Mucosa of stomach (tissue), 1 donor: ENCODE measurements at regions not wholly inside any gene's neighbourhood (a gene's known extent, or its start where the extent isn't known, plus 50 kb on each side); places are given as distances from the start of the nearest gene placed in this dataset.

ENCODE experiments used
- H3K27me3 ChIP-seq: one replicate; pipeline ENCODE4 v1.7.0; 2013; ENCODE audit warnings: mild to moderate bottlenecking, low read length; ENCODE audit not compliant: control insufficient read depth, insufficient read depth
- H3K36me3 ChIP-seq: one replicate; pipeline ENCODE4 v1.7.0; 2013; ENCODE audit warnings: low read length; ENCODE audit not compliant: control insufficient read depth, insufficient read depth
- H3K4me1 ChIP-seq: one replicate; pipeline ENCODE4 v1.7.0; 2013; ENCODE audit warnings: mild to moderate bottlenecking, low read length; ENCODE audit not compliant: control insufficient read depth, insufficient read depth
- H3K4me3 ChIP-seq: one replicate; pipeline ENCODE4 v1.7.0; 2013; ENCODE audit warnings: low read length
- H3K9ac ChIP-seq: one replicate; pipeline ENCODE4 v1.7.0; 2013; ENCODE audit warnings: mild to moderate bottlenecking, low read length, moderate library complexity
- H3K9me3 ChIP-seq: one replicate; pipeline ENCODE4 v1.7.0; 2013; ENCODE audit warnings: mild to moderate bottlenecking, low read length, moderate library complexity; ENCODE audit not compliant: control insufficient read depth
- donor health status: Pancreatic carcinoma.

DNA sequence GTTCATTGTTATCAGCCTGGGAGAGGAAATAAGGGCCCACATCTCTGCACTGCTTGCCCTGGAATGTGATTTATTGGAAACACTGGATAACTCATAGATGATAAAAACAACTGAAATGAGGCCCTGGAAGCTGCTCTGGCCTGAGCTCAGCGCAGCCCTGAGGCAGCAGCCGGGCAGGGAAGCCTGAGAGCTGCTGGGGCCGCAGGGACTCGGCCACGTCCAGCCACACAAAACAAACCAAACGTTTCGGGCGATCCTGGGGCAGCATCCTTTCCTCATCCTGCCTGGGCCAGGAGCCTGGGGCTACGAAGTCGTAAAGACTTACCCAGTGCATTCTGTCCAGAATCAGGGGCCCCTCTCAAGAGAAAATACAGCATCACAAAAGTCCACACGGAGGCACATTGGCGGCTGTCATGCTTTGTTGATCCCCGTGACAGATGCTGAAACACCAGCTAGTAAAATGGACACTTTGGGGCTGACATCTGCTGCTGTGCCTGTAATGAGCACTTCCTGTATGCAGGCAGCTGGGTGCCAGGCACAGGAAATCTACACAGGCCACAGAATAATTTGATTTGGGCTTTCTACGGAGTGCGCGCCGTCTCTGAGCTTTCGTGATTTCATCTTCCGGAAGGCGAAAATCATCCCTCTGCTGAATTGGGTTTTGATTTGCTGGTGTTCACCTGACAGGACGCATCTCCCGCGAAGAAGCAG, 250.6 kb downstream of the EIPR1 start:
- Histone ChIP-seq H3K27me3 (no peaks in the 10 kb centered on the region), H3K9ac (no peak overlapping the region), H3K36me3 (no peaks in the 10 kb centered on the region), H3K4me3 (no peak overlapping the region), H3K9me3 (no peaks in the 10 kb centered on the region), H3K4me1 (no peaks in the 10 kb centered on the region)

DNA sequence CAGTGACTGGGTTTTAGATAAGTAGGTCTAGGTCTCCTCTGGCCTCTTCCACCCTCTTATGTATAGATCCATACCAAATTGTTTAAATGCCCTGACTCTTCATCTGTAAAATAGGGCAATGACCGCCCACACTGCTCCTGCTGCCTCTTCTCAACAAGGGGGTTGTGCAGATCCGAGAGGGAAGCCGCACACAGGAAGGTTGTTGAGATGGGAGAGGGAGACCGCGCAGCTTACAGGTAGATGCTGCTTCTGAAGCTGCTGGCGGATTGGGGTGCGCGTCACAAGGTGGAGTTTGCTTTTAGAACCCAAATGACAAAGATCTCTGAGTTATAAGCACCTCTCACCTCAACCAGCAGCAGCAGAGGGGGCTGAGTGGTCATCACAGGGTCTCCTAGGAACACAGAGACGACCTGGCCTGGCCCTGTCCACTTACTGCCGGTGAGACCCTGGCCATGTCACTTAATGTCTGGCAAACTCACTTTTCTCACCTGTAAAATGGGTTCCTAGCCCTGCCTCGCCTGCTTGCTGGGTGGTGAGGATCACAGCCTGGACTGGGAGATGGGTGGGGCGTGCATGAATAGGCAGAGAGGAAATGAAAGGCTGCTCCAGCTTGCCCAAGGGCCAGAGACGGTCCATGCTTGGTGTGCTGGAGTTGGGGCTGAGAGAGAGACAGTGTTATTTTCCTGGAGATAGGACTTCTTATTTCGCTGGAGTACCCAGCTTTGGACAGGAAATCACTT, 251.3 kb downstream of the EIPR1 start:
- no peak overlapping the region for H3K4me3 ChIP-seq
- H3K36me3 ChIP-seq, result no peaks in the 10 kb centered on the region
- H3K9ac ChIP-seq, result no peak overlapping the region
- no peaks in the 10 kb centered on the region for H3K9me3 ChIP-seq
- no peaks in the 10 kb centered on the region for H3K27me3 ChIP-seq
- H3K4me1 ChIP-seq, result no peaks in the 10 kb centered on the region

DNA sequence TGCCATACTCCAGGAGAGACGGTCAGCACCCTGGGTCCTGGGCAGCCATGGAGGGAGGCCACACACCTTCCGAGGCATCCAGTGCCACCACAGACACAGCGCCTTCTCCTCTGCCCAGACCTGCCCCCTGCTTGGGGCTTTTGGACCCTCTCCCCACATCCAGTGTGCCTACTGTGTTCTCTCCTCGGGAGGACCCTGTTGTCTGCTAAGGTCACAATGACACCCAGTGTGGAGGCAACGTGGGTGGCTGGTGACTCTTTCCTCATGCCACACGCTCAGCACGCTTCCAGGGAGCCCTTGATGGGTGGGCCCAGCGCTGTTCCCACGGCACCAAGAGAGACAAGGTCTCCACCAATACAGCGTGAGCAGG, 251.9 kb downstream of the EIPR1 start:
- no peak overlapping the region for H3K9ac ChIP-seq
- H3K4me3 ChIP-seq, result no peak overlapping the region
- no peaks in the 10 kb centered on the region for H3K4me1 ChIP-seq
- no peaks in the 10 kb centered on the region for H3K9me3 ChIP-seq
- no peaks in the 10 kb centered on the region for H3K36me3 ChIP-seq
- no peaks in the 10 kb centered on the region for H3K27me3 ChIP-seq

DNA sequence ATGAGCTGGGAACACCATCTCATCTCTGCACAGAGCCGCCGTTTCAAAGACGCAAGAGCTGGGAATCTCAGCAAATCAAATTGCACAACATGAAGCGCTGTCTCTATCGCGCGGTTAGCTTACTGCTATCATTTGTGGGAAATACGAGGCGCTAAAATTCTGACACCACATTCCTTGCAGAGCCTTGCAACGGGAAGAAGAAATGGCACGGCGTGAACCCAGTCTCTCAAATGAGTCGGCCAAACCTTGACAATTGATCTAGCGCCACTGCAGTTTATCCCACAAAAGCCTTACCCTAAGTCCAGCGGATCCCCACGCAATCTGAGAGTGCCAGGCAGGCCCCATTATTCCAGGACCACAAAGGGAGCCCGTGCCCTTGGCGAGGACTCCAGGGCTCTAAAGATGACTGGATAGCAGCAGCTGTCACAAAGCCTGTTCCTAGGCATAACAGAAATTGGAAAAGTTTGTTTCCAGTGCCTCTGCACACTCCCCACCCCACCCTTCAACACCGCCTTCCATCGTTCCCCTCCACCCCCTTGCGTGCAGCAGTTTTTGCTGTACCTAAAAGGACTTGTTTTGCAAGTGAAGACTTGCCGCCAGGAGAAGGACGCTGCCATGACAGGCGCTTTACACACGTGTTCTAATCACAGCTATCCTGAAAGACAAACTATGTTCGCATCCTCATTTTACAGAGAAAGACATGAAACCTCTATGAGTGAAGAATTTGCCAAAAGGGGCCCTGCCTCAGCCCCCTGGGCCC, 252.4 kb downstream of the EIPR1 start:
- H3K36me3 ChIP-seq, result no peaks in the 10 kb centered on the region
- H3K4me3 ChIP-seq, result no peak overlapping the region
- H3K27me3 ChIP-seq, result no peaks in the 10 kb centered on the region
- no peaks in the 10 kb centered on the region for H3K9me3 ChIP-seq
- no peak overlapping the region for H3K9ac ChIP-seq
- no peaks in the 10 kb centered on the region for H3K4me1 ChIP-seq

DNA sequence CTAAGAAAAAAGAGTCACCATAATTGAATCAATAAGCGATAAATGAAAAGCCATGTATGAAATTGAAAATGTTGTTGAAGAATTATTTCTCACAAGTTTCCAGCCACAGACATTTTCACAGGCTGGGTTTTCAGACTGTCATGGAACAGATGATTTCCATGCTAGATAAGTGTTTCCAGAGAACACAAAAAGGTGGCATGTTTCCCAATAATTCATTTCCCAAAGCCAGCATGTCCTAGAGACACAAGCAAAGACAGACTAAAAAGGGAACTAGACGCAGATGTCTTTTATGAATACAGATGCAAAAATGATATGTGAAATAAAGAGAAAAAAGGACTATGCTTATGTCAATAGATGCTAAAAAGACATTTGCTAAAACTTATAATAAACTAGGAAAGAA, 255.1 kb downstream of the EIPR1 start:
- no peaks in the 10 kb centered on the region for H3K36me3 ChIP-seq
- no peak overlapping the region for H3K9ac ChIP-seq
- no peaks in the 10 kb centered on the region for H3K4me1 ChIP-seq
- no peak overlapping the region for H3K4me3 ChIP-seq
- H3K27me3 ChIP-seq, result no peaks in the 10 kb centered on the region
- no peaks in the 10 kb centered on the region for H3K9me3 ChIP-seq

DNA sequence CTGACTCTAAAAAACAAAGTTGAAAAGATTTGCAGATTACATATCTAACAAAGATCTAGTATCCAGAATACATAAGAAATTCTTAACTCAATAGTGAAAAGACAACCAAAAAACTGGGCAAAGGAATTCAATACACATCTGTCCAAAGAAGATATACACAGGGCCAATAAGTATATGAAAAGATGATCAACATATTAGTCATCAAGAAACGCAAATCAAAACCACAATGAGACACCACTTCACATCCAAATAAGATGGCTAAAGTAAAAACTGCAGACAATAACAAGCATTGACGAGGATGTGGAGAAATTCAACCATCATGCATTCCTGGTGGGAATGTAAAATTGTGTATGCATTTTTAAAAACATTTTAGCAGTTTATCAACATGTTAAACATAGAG, 256.0 kb downstream of the EIPR1 start:
- Histone ChIP-seq H3K9me3 (no peaks in the 10 kb centered on the region), H3K4me1 (no peaks in the 10 kb centered on the region), H3K9ac (no peak overlapping the region), H3K36me3 (no peaks in the 10 kb centered on the region), H3K27me3 (no peaks in the 10 kb centered on the region), H3K4me3 (no peak overlapping the region)

DNA sequence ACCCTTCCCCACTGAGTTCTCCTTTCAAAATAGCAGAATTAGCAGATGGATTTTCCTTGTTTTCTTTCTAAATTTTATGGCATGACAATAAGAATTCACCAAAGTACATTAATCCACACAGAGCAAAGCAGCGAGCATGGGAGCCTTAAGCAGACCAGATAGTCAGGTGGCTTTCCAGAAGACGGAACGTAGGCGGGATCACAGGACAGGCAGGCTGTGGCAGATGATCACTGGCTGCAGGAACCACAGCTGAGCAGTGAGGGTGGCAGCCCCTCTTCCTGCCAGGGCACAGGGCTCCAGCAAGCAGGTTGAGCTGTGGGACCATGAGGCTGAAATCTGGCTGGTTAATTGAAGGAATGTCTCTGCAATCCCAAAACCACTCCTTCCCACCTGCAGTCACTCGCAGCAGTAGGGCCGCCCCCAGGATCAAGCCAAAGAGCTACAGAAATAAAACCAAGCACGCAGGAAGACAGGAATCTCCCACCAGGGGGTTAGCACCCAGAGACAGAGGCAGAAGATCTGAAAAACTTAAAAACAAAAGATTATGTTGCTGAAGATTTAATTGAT, 259.9 kb downstream of the EIPR1 start:
- no peaks in the 10 kb centered on the region for H3K27me3 ChIP-seq
- H3K4me1 ChIP-seq, result no peaks in the 10 kb centered on the region
- no peaks in the 10 kb centered on the region for H3K9me3 ChIP-seq
- no peaks in the 10 kb centered on the region for H3K36me3 ChIP-seq
- H3K4me3 ChIP-seq, result no peak overlapping the region
- H3K9ac ChIP-seq, result no peak overlapping the region

DNA sequence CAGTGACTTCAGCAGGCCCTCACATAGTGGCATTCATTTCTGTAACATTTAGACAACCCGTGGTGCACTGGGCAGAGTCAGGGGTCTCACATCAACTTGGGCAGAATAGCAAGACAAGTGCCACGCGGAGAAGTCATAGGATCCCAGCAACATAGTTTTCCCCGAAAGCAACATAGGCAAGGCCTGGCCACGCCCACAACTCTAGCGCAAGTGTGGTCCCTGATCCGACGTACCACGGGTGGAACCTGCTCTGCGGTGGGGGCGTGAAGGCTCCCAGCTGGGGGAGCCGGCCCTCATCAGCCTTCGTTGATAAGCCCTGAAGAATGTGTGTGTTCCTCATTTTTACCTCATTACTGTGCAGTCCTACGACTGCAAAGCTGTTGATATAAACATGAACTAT, 261.2 kb downstream of the EIPR1 start:
- Histone ChIP-seq H3K36me3 (no peaks in the 10 kb centered on the region), H3K4me1 (no peaks in the 10 kb centered on the region), H3K9me3 (no peaks in the 10 kb centered on the region), H3K9ac (no peak overlapping the region), H3K4me3 (no peak overlapping the region), H3K27me3 (no peaks in the 10 kb centered on the region)

DNA sequence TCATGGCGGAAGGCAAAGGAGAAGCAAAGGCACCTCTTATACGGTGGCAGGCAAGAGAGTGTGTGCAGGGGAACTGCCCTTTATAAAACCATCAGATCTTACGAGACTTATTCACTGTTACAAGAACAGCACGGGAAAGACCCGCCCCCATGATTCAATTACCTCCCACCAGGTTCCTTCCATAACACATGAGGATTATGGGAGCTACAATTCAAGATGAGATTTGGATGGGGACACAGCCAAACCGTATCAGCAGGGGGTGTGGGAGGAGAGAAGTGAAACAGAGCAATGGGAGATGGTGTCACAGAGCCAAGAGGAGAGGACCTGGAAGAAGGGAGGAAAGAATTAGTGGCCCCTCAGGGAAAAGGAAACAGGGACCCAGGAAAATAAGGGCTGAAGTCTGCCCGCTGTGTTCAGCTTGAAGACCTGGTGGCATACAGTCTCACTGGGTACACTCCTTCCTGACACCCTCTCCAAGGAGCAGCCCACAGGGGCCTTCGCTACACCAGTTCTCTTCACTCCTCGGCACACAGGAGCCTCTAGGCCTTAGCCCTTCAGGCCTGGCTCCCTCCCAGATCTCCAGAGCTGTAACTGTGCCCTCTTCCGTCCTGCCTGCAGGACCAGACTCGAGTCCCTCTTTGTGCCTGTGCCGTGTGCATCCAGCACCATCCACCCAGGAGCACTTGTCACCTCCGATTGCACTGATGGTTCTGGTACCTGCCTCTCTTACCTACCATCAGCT, 262.1 kb downstream of the EIPR1 start:
- no peak overlapping the region for H3K9ac ChIP-seq
- H3K27me3 ChIP-seq, result no peaks in the 10 kb centered on the region
- no peak overlapping the region for H3K4me3 ChIP-seq
- H3K4me1 ChIP-seq, result no peaks in the 10 kb centered on the region
- no peaks in the 10 kb centered on the region for H3K36me3 ChIP-seq
- H3K9me3 ChIP-seq, result no peaks in the 10 kb centered on the region

DNA sequence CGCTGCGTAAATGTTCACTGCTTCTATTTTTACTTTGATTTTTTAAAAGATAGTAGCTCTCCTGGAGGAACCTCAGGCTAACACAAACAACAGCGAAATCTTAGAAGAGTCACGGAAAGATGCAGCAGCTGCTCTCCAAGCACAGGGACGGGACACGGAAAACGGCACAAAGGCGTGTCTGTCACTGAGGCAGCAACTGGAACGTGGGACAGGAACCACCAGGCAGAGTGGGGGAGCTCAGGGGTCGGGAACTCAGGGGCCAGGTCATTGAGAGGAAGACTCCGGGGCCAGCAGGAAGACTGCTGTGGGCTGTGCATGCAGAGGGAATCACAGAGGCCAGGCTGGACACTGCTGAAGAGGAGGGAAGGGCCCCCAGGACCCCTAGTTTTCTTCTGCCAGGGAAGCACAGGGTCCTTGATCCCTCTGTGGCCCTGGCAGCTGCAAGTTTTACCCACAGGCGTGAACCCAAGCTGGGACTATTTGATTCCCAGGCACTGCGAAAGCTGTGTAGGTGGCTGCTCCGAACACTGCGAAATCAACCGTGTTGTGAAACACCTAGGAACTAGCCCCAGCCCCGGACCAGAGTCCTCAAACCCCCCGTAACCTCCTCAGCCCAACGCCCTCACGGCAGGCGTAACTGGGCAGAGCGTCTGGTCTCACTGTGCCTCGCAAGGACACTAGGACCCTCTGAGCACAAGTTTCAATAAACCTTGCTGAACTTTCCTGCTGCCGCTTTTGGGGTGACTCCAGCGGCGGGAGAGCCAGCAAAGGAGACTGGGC, 263.0 kb downstream of the EIPR1 start:
- no peak overlapping the region for H3K9ac ChIP-seq
- no peak overlapping the region for H3K4me3 ChIP-seq
- no peaks in the 10 kb centered on the region for H3K36me3 ChIP-seq
- H3K4me1 ChIP-seq, result no peaks in the 10 kb centered on the region
- H3K27me3 ChIP-seq, result no peaks in the 10 kb centered on the region
- no peaks in the 10 kb centered on the region for H3K9me3 ChIP-seq

DNA sequence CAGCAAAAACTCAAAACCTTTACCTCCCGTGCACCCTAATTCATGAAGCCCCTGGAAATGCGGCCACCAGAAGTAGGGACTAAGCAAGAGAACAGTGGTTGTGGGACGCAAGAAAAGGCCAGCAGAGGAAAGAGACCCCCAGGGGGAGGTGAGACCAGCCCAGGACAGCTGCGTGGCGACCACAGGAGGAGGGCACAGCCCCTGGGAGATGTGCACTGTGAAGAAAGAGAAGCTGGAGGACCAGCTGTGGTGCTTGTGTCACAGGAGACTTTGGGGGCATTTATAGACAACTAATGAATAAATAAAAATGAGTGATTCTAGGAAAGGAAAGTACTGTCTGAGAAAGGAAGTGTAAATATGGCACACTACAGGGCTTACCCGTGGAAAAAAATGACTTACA, 263.8 kb downstream of the EIPR1 start:
- no peaks in the 10 kb centered on the region for H3K9me3 ChIP-seq
- H3K4me1 ChIP-seq, result no peaks in the 10 kb centered on the region
- H3K36me3 ChIP-seq, result no peaks in the 10 kb centered on the region
- H3K4me3 ChIP-seq, result no peak overlapping the region
- no peaks in the 10 kb centered on the region for H3K27me3 ChIP-seq
- no peak overlapping the region for H3K9ac ChIP-seq
